Islet precursor cell (in vitro differentiated cells): ENCODE measurements at regions not wholly inside any gene's neighbourhood (a gene's known extent, or its start where the extent isn't known, plus 50 kb on each side); places are given as distances from the start of the nearest gene placed in this dataset.
"Not testable (repeated sequence)": the region's sequence is repeated elsewhere in the genome, so short reads cannot be mapped to it uniquely, and the experiment has no call there.

ENCODE experiments used
- DNase-seq: peaks from one replicate; pipeline ENCODE4 v3.0.0-alpha.2; 2018

DNA sequence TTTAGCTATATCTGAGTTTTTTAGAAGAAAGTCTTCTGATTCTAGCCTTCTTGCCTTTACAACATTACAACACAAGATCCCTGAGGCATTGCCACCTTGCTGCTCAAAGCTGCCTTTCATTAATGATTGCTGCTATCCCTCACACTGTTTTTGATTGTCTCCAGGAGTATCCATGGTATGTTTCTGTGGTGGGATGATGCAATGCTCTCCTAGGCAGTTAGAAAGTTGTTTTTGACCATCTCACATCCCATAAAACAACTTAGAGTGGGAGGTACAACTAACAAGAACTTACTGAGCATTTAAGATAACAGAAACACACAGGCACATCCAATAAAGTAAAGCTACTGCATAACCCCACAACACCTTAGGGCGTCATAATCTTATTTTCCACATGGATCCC, 1156.0 kb upstream of the LRRTM3 start:
- no peak for DNase-seq

- no peak for DNase-seq
Observed at GRCh38 chr10:65778753-65779152, 1147.1 kb upstream of the LRRTM3 start.

DNA sequence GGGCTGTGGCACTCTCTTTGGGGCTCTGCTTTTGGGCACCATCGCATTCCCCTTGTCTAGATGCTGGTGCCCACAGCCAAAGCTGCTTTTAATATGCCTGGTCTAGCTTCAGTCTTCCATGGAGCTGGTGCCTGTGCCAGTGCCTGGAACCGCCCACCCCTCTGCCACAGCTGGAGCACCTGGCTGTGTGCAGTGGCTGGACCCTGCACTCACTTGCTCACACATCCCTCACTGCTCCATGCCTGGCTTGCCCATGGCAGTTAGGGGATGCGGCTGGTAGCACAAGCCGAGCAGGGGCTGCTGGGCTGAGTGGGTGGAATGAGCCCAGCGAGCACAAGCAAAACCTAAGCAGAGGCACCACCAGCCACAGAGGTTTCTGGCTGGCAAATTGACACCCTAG, 1145.9 kb upstream of the LRRTM3 start:
- DNase-seq: no peak

DNA sequence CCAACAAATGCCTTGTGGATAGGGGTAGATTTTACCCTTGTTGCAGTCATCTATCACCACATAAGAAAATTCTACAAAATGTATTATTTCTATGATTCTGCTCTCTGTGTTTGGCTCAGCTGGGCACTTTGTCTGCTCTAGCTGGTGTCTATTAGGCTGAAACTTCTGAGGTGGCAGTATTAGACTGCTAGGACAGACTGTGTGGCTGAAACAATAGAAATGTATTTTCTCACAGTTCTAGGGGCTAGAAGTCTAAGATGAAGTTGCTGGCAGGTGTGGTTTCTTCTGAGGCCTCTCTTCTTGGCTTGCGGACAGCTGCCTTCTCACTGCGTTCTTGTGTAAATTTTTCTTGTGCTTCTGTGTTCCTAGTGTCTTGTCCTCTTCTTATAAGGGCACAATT, 1139.6 kb upstream of the LRRTM3 start:
- DNase-seq: no peak

DNA sequence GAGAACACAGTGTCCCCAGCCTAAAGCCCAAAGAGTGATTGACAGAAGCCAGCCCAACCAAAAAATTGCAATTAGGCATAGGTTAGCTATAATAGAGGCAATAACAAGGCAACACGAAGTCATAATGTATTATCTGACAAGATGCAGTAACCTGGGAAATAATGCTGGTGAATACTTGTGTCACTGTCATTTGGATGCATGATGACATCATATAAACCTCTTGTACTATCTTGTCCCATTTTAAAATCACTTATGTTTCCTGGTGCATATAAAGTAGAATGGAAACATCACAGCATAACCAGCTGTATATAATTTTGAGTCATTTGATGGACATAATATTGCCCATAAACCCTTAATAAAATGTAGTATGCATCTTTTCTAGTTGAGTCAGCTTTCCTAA, 1138.3 kb upstream of the LRRTM3 start:
- no peak for DNase-seq

GRCh38 chr10:65788271-65788670, 1137.6 kb upstream of the LRRTM3 start:
- no peak for DNase-seq

GRCh38 chr10:65791979-65792378, 1133.9 kb upstream of the LRRTM3 start:
- no peak for DNase-seq

DNA sequence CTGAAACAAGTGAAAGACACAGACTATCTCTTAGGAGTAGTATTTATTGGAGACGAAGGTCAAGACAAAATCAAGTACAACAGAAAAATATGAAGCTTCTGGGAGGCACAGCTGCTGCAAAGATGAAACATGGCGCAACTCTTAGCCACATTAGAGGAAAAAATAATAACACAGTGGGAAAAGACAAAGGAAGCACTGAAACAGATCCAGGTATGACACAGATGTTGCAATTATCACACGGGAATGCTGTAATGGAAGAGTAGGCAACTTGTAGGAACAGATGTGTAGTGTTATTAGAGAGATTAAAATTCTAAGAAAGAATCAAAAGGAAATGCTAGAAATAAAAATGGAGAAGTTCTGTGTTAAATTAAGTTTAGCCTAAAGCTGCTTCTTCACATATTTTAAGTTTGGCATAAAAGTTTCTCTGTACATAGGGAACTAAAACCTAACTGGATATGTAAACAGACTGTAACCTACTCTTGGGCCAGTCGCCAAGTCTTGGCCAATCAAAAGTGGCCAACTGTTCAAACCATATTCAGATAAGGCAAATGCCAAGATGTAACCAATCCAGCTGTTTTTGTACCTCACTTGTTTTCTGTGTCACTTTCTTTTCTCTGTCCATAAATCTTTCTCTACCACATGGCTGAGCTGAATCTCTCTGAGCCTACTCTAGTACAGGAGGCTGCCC, 1132.0 kb upstream of the LRRTM3 start:
- DNase-seq: no peak

GRCh38 chr10:65794861-65795260, 1131.0 kb upstream of the LRRTM3 start:
- not testable (repeated sequence) for DNase-seq

DNA sequence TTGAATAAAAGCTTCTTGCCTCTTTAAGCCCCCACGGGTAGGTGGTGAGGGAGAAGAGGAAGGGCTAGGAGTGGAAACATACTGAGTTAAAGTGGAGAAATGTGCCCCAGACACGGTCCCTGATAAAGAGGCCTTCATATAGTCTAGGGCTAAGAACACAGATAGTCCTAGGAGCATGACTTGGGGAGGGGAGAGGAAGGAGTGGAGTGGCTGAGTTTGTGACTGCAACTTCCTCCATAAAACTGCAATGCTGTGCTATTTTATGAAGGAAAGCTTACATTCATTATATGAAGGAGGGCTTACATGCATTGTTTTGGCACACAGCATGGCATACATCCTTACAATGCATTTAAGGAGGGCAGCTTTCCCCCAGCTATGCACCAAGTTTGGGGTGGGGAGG, 1129.4 kb upstream of the LRRTM3 start:
- DNase-seq: no peak

GRCh38 chr10:65798133-65798532, 1127.7 kb upstream of the LRRTM3 start:
- no peak for DNase-seq

GRCh38 chr10:65802391-65802790, 1123.4 kb upstream of the LRRTM3 start:
- DNase-seq: no peak

DNA sequence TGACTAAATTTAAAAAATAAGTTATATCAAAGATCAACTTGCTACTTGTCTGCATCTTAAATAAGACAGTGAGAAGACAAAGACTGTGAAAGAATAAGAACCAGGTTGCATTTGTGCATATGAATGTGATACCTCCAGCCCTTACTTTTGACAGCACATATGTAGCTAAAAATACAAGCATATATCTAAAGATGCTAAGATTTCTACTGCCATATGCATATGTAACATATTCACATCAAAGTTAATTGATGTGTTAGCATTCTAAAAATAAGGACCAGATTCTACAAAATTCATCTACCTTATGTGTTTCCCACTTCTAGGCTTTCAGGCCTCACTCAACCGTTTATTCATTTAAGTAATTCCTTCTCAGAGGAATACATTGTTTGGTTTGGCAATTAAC, 1120.3 kb upstream of the LRRTM3 start:
- DNase-seq: no peak

DNA sequence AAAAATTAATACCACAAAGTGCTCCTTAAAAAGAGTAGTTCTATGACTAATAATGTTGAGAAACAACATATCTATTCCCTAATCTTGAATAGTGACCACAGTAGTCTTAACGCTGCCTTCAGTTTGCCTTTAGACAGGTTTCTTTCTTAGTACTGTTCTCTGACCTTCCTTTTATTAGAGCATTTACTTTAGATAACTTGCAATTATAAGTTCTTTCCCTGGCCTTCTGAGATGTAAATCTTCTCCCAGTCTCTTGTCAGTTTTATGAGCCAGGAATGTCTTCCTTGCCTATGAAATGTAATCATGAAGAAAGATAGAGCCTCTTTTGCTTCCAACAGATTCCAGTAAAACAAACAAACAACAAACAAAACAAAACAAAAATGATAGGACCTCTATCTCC, 1119.8 kb upstream of the LRRTM3 start:
- DNase-seq: no peak

DNA sequence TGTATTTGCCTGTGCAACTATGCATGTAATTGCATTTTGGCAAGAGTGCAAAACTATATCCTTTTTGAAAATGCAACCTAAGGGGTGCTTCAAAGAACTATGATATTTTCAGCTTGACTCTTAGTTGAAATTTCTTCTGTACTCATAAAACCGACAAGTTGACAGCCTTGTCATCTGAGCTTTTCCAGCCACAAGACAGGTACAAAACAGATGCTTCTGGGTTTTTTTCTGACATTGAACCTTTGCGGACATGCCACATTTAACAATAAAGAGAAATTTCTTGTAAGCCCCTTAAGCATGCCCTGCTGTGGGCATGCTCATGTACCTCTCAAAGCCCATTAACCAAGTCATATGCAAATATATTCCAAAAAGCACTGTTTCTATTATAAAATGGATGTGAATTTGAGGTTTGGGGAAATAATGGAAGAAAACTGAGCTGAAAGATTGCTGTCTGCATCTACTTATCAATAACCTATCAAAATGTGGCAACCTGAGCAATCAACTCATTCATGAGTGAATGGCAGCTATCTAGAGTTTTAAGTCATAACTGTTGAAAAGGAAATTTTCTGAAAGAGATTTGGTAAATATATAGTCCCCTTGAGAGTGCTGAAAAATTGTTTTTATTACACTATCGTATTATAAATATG, 1117.0 kb upstream of the LRRTM3 start:
- DNase-seq: no peak

DNA sequence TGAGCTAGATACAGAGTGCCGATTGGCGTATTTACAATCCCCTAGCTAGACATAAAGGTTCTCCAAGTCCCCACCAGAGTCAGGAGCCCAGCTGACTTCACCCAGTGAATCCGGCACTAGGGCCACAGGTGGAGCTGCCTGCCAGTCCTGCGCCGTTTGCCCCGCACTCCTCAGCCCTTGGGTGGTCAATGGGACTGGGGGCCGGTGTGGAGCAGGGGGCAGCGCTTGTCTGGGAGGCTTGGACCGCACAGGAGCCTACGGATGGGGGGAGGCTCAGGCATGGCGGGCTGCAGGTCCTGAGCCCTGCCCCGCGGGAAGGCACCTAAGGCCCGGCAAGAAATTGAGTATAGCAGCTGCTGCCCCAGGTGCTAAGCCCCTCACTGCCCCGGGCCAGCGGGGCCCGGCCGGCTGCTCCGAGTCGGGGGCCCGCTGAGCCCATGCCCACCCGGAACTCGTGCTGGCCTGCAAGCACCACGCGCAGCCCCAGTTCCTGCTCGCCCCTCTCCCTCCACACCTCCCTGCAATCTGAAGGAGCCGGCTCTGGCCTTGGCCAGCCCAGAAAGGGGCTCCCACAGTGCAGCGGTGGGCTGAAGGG, 1113.8 kb upstream of the LRRTM3 start:
- no peak for DNase-seq

GRCh38 chr10:65816536-65816935, 1109.3 kb upstream of the LRRTM3 start:
- DNase-seq: no peak

GRCh38 chr10:65818990-65819389, 1106.8 kb upstream of the LRRTM3 start:
- DNase-seq: no peak

- DNase-seq: peak; percentile 71
Observed at GRCh38 chr10:65827359-65827758, 1098.5 kb upstream of the LRRTM3 start.

- DNase-seq: peak; percentile 57
Observed at GRCh38 chr10:65838811-65839210, 1087.0 kb upstream of the LRRTM3 start.

GRCh38 chr10:65843203-65843602, 1082.6 kb upstream of the LRRTM3 start:
- no peak for DNase-seq

DNA sequence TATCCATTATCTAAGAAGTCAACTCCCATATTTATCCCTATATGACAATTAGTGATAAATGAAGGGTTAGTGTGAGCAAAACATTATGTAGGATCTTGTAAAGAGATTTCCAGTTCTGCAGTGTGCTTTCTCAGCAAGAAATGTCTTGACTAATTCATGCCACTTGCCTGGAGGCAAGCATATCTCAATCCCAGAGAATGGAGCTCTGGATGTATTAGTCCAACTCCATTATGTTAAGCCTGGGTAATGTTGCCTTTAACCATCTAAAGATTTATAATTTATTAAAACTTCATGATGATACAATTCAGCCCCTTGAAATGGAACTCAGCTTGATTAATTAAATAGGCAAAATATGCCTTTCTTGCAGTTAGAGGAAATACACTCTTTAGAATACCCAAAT, 1079.9 kb upstream of the LRRTM3 start:
- DNase-seq: no peak

DNA sequence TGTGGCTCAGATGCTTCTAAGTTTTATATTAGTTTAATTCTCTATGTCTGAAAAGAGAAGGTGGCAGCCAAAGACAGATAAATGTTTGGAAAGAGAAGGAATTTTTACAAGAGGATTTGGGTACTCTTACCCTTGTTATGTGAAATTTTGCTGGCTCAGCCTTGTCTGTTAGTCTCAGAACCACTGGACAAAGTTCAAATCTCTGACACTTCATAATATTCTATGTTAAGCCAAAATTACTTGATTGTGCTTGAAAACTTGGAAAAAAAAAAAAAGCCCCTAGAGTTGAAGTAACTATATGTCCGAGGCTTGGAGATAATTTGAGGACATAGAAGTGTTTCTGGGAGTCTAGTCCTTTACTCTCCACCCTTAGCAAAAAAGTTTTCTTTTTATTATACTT, 1079.3 kb upstream of the LRRTM3 start:
- DNase-seq: no peak

DNA sequence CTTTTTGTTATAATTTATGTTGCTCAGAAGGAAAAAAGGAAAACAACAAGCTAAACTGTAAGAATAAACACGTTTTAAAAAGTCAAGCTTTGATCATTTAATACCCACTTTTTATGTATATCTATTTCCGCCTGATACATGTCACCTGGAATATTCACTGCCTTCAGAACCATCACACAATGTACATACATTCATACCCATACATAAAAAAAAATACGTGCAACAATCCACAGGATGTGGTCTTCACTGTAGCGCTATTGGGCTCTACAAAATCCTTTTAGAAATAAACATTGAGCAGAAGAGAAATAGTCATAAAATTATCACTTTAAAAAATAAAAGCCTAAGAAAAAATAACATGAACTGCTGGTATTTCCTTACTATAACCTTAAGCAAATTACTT, 1078.9 kb upstream of the LRRTM3 start:
- DNase-seq: no peak
